ENCODE measurements at regions not wholly inside any gene's neighbourhood (a gene's known extent, or its start where the extent isn't known, plus 50 kb on each side); places are given as distances from the start of the nearest gene placed in this dataset.

GRCh38 chr13:26897706-26898550, 137.3 kb upstream of the GPR12 start:
- Histone ChIP-seq H3K27me3 (peaks cover 0 to 50% of the 10 kb centered on the region in 2 donors), H3K27ac (no peak overlapping the region), H3K4me3 (no peak overlapping the region), H3K9me3 (no peaks in the 10 kb centered on the region), H3K36me3 (no peaks in the 10 kb centered on the region), H3K4me1 (no peaks in the 10 kb centered on the region)
- ATAC-seq (no peak), DNase-seq (no peak)
- TF ChIP-seq CTCF (IDR thresholded peaks at IDR 0.05), result no peak
- intact Hi-C loops (cut with DNase I), result no loop called here

GRCh38 chr13:26896986-26897668, 136.5 kb upstream of the GPR12 start:
- no peaks in the 10 kb centered on the region for H3K9me3 ChIP-seq
- H3K4me1 ChIP-seq, result no peaks in the 10 kb centered on the region
- ATAC-seq (no peak), DNase-seq (no peak)
- peaks cover 0 to 50% of the 10 kb centered on the region in 2 donors for H3K27me3 ChIP-seq
- H3K36me3 ChIP-seq, result no peaks in the 10 kb centered on the region
- no peak overlapping the region for H3K4me3 ChIP-seq
- intact Hi-C loops (cut with DNase I), result no loop called here
- TF ChIP-seq CTCF (IDR thresholded peaks at IDR 0.05), result no peak
- no peak overlapping the region for H3K27ac ChIP-seq

- no peak for ATAC-seq
- no peak overlapping the region for H3K4me3 ChIP-seq
- H3K4me1 ChIP-seq, result no peaks in the 10 kb centered on the region
- TF ChIP-seq CTCF (IDR thresholded peaks at IDR 0.05), result no peak
- intact Hi-C loops (cut with DNase I), result no loop called here
- no peak overlapping the region for H3K27ac ChIP-seq
- no peak for DNase-seq
- peaks cover 0 to 50% of the 10 kb centered on the region in 2 donors for H3K27me3 ChIP-seq
- no peaks in the 10 kb centered on the region for H3K36me3 ChIP-seq
- no peaks in the 10 kb centered on the region for H3K9me3 ChIP-seq
These were observed 135.4 kb upstream of the GPR12 start for GRCh38 chr13:26895808-26896466.

- Histone ChIP-seq H3K9me3 (no peaks in the 10 kb centered on the region), H3K36me3 (no peaks in the 10 kb centered on the region), H3K27me3 (peaks cover 0 to 46% of the 10 kb centered on the region in 2 donors), H3K4me1 (no peaks in the 10 kb centered on the region), H3K27ac (no peak overlapping the region), H3K4me3 (no peak overlapping the region)
- DNase-seq, result no peak
- intact Hi-C loops (cut with DNase I), result no loop called here
- ATAC-seq, result no peak
- no peak for TF ChIP-seq CTCF (IDR thresholded peaks at IDR 0.05)
These were observed 134.7 kb upstream of the GPR12 start for GRCh38 chr13:26895081-26895807.
